Thyroid gland (tissue), 4 donors: ENCODE measurements at regions not wholly inside any gene's neighbourhood (a gene's known extent, or its start where the extent isn't known, plus 50 kb on each side); places are given as distances from the start of the nearest gene placed in this dataset.

Experiments used
- POLR2A ChIP-seq, 2 donors: fragments of 450-650 bp; IDR thresholded peaks; one replicate each; pipeline ENCODE4 v1.6.1; 2017; ENCODE audit warnings: antibody characterized with exemption in 2 of 2, mild to moderate bottlenecking in 2 of 2, moderate library complexity in 1 of 2
- TF ChIP-seq, protein P1 (sequence below), 6 experiments: fragments of 200-600 bp in 3 of 6; fragments of 450-650 bp in 3 of 6; sonication (generic) in 3 of 6; IDR thresholded peaks; one replicate each; pipeline ENCODE4 v1.5.1; 2016 to 2019; ENCODE audit warnings: antibody characterized with exemption in 6 of 6, mild to moderate bottlenecking in 2 of 6, inconsistent platforms in 1 of 6, moderate library complexity in 1 of 6

DNA sequence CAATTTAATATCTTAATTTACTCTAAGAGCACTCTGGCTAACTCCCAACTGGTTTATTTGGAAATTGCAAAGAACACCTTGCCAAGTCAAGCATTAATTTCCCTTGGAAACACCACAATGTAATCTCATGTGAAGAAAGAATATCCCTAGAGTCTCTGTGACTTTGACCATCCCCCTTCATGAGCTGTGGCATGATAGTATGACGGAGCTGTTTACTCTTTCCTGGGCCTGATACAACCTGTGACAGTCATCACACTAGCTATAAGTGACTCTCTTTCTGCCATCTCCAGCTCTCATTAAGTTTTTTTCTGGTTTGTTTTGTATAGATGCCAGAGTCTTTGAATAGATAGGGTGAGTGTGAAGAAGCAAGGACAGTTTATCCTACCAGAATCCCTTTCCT is 470.3 kb upstream of the JARID2 start:
- TF ChIP-seq, protein P1, sequence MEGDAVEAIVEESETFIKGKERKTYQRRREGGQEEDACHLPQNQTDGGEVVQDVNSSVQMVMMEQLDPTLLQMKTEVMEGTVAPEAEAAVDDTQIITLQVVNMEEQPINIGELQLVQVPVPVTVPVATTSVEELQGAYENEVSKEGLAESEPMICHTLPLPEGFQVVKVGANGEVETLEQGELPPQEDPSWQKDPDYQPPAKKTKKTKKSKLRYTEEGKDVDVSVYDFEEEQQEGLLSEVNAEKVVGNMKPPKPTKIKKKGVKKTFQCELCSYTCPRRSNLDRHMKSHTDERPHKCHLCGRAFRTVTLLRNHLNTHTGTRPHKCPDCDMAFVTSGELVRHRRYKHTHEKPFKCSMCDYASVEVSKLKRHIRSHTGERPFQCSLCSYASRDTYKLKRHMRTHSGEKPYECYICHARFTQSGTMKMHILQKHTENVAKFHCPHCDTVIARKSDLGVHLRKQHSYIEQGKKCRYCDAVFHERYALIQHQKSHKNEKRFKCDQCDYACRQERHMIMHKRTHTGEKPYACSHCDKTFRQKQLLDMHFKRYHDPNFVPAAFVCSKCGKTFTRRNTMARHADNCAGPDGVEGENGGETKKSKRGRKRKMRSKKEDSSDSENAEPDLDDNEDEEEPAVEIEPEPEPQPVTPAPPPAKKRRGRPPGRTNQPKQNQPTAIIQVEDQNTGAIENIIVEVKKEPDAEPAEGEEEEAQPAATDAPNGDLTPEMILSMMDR (IDR thresholded peaks at IDR 0.05): no peak
- TF ChIP-seq POLR2A (IDR thresholded peaks at IDR 0.05): no peak
